IMR-90 (cell line): ENCODE measurements at regions not wholly inside any gene's neighbourhood (a gene's known extent, or its start where the extent isn't known, plus 50 kb on each side); places are given as distances from the start of the nearest gene placed in this dataset.

Experiments used
- ATAC-seq: fragments of 200-7000 bp; cut with Tn5 transposase; 2 replicates; pipeline ENCODE4 v1.9.1; 2020; ENCODE audit warnings: low read depth, mild to moderate bottlenecking, moderate library complexity
- BruUV-seq: library from RNA; stranded (reverse); fragments of 400-500 nt; replicated peaks from 2 replicates; lab custom pipeline; 2021; lab: Mats Ljungman, UMichigan
- CTCF ChIA-PET: fragments of 300-600 bp; formaldehyde crosslinking; extraction: SDS; loops from one replicate; lab custom pipeline; 2021; ENCODE audit warnings: antibody characterized with exemption; lab: Yijun Ruan, JAX
- POLR2A ChIA-PET: fragments of 300-600 bp; sonication (Branson Sonifier 250); formaldehyde crosslinking; loops from one replicate; lab custom pipeline; 2022; ENCODE audit warnings: antibody characterized with exemption; ENCODE audit not compliant: unreplicated experiment; lab: Charles Lee
- DNase-seq: peaks from one replicate; pipeline ENCODE4 v3.0.0; 2013
- H2AFZ ChIP-seq: replicated peaks from 2 replicates; pipeline ENCODE3; 2013; ENCODE audit warnings: low read length, mild to moderate bottlenecking; ENCODE audit not compliant: poor library complexity
- H2AK5ac ChIP-seq: 2 replicates; pipeline ENCODE4 v1.6.1; 2013; ENCODE audit warnings: low read depth, low read length, inconsistent platforms
- H2AK9ac ChIP-seq: replicated peaks from 2 replicates; pipeline ENCODE3; 2013; ENCODE audit warnings: mild to moderate bottlenecking, low read depth, low read length, moderate library complexity; ENCODE audit not compliant: poor library complexity
- H2BK120ac ChIP-seq: 2 replicates; pipeline ENCODE4 v1.6.1; 2013; ENCODE audit warnings: low read depth, low read length, inconsistent platforms
- H2BK15ac ChIP-seq: 3 replicates; pipeline ENCODE4 v1.6.1; 2013; ENCODE audit warnings: low read depth, low read length, inconsistent platforms
- H2BK20ac ChIP-seq: 2 replicates; pipeline ENCODE4 v1.6.1; 2013; ENCODE audit warnings: low read depth, mild to moderate bottlenecking, inconsistent platforms, low read length, moderate library complexity
- H2BK5ac ChIP-seq: 2 replicates; pipeline ENCODE4 v1.6.1; 2013; ENCODE audit warnings: mild to moderate bottlenecking, low read depth, low read length, inconsistent platforms; ENCODE audit not compliant: poor library complexity, severe bottlenecking
- H3K14ac ChIP-seq: replicated peaks from 2 replicates; pipeline ENCODE4 v1.6.1; 2013; ENCODE audit warnings: low read depth, low read length, inconsistent platforms
- H3K18ac ChIP-seq: 2 replicates; pipeline ENCODE4 v1.6.1; 2013; ENCODE audit warnings: low read depth, low read length, control low read depth
- H3K23ac ChIP-seq: 2 replicates; pipeline ENCODE4 v1.6.1; 2013; ENCODE audit warnings: low read depth, low read length, inconsistent platforms
- H3K27ac ChIP-seq: 2 replicates; pipeline ENCODE4 v1.5.1; 2013; ENCODE audit warnings: mild to moderate bottlenecking, control low read depth, low read length; ENCODE audit not compliant: insufficient read depth
- H3K27me3 ChIP-seq: 2 replicates; pipeline ENCODE4 v1.6.1; 2013; ENCODE audit warnings: low read length; ENCODE audit not compliant: control insufficient read depth, insufficient read depth
- H3K36me3 ChIP-seq: 2 replicates; pipeline ENCODE4 v1.6.1; 2013; ENCODE audit warnings: low read length, mixed read lengths; ENCODE audit not compliant: control insufficient read depth, insufficient read depth
- H3K4ac ChIP-seq: 2 replicates; pipeline ENCODE4 v1.6.1; 2013; ENCODE audit warnings: low read depth, low read length, inconsistent platforms
- H3K4me1 ChIP-seq: 2 replicates; pipeline ENCODE4 v1.6.1; 2013; ENCODE audit warnings: low read length, mixed read lengths; ENCODE audit not compliant: control insufficient read depth, insufficient read depth
- H3K4me2 ChIP-seq: 2 replicates; pipeline ENCODE4 v1.6.1; 2013; ENCODE audit warnings: low read depth, mild to moderate bottlenecking, control low read depth, low read length, moderate library complexity
- H3K4me3 ChIP-seq: 2 replicates; pipeline ENCODE4 v1.5.1; 2013; ENCODE audit warnings: low read depth, mild to moderate bottlenecking, control low read depth, low read length, moderate library complexity; ENCODE audit not compliant: insufficient read depth
- H3K56ac ChIP-seq: 2 replicates; pipeline ENCODE4 v1.6.1; 2013; ENCODE audit warnings: low read length, inconsistent platforms; ENCODE audit not compliant: insufficient read depth; ENCODE audit errors: extremely low read depth
- H3K79me1 ChIP-seq, 2 experiments: 2 replicates each; pipeline ENCODE4 v1.6.1; 2013; ENCODE audit warnings: low read length in 2 of 2, inconsistent platforms in 1 of 2, low read depth in 1 of 2
- H3K9ac ChIP-seq: 2 replicates; pipeline ENCODE4 v1.6.1; 2013; ENCODE audit warnings: low read depth, low read length, control low read depth
- H3K9me1 ChIP-seq: 2 replicates; pipeline ENCODE4 v1.6.1; 2013; ENCODE audit warnings: low read length, inconsistent platforms; ENCODE audit not compliant: insufficient read depth
- H3K9me3 ChIP-seq: 2 replicates; pipeline ENCODE4 v1.6.1; 2013; ENCODE audit warnings: low read length; ENCODE audit not compliant: control insufficient read depth, insufficient read depth
- H4K20me1 ChIP-seq: 2 replicates; pipeline ENCODE4 v1.6.1; 2013; ENCODE audit warnings: low read length, inconsistent platforms; ENCODE audit not compliant: insufficient read depth
- H4K5ac ChIP-seq: 2 replicates; pipeline ENCODE4 v1.6.1; 2013; ENCODE audit warnings: mild to moderate bottlenecking, low read depth, low read length, control low read depth
- H4K8ac ChIP-seq, 2 experiments: 2 replicates each; pipeline ENCODE4 v1.6.1; 2013; ENCODE audit warnings: low read depth in 2 of 2, low read length in 2 of 2, control low read depth in 1 of 2, inconsistent platforms in 1 of 2
- H4K91ac ChIP-seq: 2 replicates; pipeline ENCODE4 v1.6.1; 2013; ENCODE audit warnings: low read depth, low read length, inconsistent platforms; ENCODE audit not compliant: insufficient read depth
- FOS ChIP-seq: fragments of 150-350 bp; IDR thresholded peaks from 2 replicates; pipeline ENCODE4 v1.6.1; 2016; ENCODE audit warnings: low read depth, low read length
- MAZ ChIP-seq: IDR thresholded peaks from 2 replicates; pipeline ENCODE4 v1.6.1; 2012; ENCODE audit warnings: low read depth, mild to moderate bottlenecking, low read length, improper control_type of control experiment, moderate library complexity, borderline replicate concordance
- WGBS, 2 experiments: methylation state at CpG; one replicate each; pipeline versions ENCODE4 v1.1.5 to v1.1.7; 2013; ENCODE audit warnings: missing lambda C conversion rate in 2 of 2; ENCODE audit not compliant: insufficient read length in 1 of 2; ENCODE audit errors: extremely low coverage in 2 of 2; 5-methylcytosine and 5-hydroxymethylcytosine counted together
- dilution Hi-C: fragments of 300-500 bp; cut with HindIII; formaldehyde crosslinking; loops from one replicate; pipeline ENCODE4 v1.14.3; 2018; ENCODE audit warnings: low sequenced_read_pairs; ENCODE audit not compliant: unreplicated experiment
- in situ Hi-C: fragments of 300-500 bp; cut with MboI; formaldehyde crosslinking; loops from 3 replicates; pipeline ENCODE4 v1.14.3; 2019; ENCODE audit warnings: low sequenced_read_pairs, inconsistent platforms, mixed read lengths
- intact Hi-C: fragments of 100-400 bp; cut with micrococcal nuclease; formaldehyde crosslinking; loops from 2 replicates; pipeline ENCODE4 v1.10.0; 2022

- Histone ChIP-seq H4K20me1 (no peaks in the 10 kb centered on the region), H3K9ac (no peak overlapping the region), H2BK15ac (no peak overlapping the region), H2BK20ac (no peak overlapping the region), H4K8ac (no peak overlapping the region), H3K14ac (no peak overlapping the region), H3K27ac (no peak overlapping the region), H2BK5ac (no peak overlapping the region), H3K4ac (no peak overlapping the region), H3K4me1 (no peaks in the 10 kb centered on the region), H3K4me3 (no peak overlapping the region), H3K56ac (no peak overlapping the region), H3K4me2 (no peak overlapping the region), H3K18ac (no peak overlapping the region), H4K5ac (no peak overlapping the region), H2AFZ (no peak overlapping the region), H2AK5ac (no peak overlapping the region), H3K79me1 (no peaks in the 10 kb centered on the region), H3K36me3 (no peaks in the 10 kb centered on the region), H3K27me3 (peaks cover 3% of the 10 kb centered on the region; the same call in 1 of the 2 replicates), H4K91ac (no peak overlapping the region), H3K9me3 (no peaks in the 10 kb centered on the region), H3K23ac (no peak overlapping the region), H2AK9ac (no peak overlapping the region), H2BK120ac (no peak overlapping the region), H3K9me1 (no peaks in the 10 kb centered on the region)
- DNase-seq (no peak), ATAC-seq (no peak)
- dilution Hi-C loops (no loop called here), intact Hi-C loops (no loop called here), in situ Hi-C loops (no loop called here)
- POLR2A ChIA-PET, result no interaction called here
- CTCF ChIA-PET, result no interaction called here
- TF ChIP-seq MAZ, result no peak
- TF ChIP-seq FOS, result no peak
- BruUV-seq, result no TSS peak
- no CpG with 5 or more reads among the region's 3 CpGs for WGBS, 2 experiments
Observed at GRCh38 chr15:47862402-47862801, 145.1 kb downstream of the SEMA6D start.
